Fibroblast of the conjunctiva (primary cell): ENCODE measurements at regions not wholly inside any gene's neighbourhood (a gene's known extent, or its start where the extent isn't known, plus 50 kb on each side); places are given as distances from the start of the nearest gene placed in this dataset.
"Not testable (repeated sequence)": the region's sequence is repeated elsewhere in the genome, so short reads cannot be mapped to it uniquely, and the experiment has no call there.

Experiments
- DNase-seq: peaks from one replicate; pipeline ENCODE4 v3.0.0-alpha.2; 2010; ENCODE audit warnings: low read depth

DNA sequence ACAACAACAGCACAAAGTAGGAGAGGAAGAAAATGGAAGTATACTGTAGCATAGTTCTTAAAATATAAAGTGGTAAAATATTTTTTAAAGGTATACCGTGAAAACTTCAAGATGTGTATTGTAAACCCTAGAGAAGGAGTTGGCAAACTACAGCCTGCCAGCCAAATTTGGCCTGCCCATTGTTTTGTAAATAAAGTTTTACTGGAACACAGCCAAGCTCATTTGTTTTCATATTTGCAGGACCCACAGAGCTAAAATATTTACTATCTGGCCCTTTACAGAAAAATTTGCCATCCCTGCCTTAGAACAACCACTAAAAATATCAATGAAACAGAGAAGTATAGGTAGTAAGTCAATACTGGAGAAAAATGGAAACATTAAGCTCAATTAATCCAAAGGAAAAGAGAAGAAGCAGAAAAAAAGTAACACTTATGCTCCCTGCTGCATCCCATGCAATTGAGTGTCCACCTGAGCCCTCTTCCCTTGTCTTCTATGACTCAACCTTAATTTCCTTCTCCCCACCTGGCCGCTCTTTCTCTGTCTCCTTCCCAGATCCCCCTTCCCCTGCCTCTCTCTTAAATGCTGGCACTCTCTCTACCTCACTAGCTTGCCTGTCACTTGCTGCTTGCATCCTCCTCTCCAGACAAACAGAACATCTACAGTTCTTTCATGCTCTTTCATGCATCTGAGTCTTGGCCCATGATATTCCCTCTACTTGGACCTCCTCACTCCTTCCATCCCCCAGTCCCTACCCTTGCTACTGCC lies 50.6 kb upstream of the FER start:
- no peak for DNase-seq

DNA sequence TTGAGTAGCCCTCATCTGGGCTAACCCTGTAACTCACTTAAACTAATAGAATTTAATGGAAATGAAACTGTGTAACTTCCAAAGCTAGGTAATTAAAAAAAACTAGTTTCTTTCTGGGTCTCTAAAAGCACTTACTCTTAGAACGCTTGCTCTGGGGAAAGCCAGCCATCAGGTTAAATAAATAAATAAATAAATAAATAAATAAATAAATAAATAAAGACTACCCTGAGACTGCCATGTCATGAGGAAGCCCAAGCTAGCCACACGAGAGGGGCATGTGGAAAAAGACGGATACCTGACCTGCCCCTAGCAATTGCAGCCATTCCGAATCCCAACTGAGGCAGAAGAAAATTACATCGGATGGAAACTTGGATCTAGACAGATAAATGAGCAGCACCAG lies 51.3 kb upstream of the FER start:
- DNase-seq: no peak

DNA sequence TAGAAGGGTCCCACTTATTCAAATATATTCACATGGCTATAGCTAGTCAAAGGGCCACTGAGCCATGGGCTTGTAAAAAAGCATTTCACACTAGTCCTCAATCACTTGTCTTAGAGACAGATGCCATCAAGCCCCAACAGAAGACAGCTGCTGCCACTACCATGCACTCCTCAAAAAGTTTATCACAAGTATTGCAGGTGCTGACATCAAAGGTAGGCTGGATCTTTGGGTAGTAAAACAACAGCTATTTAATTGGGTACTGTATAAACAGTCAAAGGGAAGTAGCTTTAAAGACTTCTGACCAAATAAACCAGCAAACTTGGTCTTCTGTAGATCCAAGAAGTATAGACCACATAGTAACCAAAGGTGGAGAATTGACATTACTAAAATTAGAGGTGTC lies 59.2 kb upstream of the FER start:
- no peak for DNase-seq

DNA sequence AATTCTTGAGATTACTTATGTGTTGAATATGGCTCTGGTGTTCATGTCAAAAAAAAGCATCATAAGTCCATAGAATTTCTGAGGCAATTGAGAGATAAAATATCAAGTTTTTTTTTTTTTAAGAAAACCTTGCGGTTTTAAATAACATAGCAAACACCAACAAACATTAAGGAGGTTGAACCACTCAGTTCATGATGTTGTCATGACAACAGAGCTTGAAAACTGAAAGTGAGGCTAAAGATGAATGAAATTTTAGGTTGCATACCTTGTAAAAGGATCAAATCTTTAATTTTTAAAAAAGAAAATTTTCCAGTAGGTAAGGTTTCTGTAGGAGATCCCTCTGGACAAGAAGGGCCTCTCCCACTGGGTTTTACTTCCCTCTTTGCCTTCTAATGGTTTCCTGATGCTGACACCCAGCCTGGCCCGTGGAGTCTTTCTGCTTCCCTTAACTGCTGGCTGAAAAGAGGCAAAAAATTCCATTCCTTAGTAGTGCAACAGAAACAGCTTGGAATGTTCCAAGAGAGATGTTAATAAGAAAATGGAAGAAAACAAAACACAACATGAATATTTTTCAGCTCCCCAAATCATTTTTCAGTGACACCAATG lies 60.0 kb upstream of the FER start:
- no peak for DNase-seq

DNA sequence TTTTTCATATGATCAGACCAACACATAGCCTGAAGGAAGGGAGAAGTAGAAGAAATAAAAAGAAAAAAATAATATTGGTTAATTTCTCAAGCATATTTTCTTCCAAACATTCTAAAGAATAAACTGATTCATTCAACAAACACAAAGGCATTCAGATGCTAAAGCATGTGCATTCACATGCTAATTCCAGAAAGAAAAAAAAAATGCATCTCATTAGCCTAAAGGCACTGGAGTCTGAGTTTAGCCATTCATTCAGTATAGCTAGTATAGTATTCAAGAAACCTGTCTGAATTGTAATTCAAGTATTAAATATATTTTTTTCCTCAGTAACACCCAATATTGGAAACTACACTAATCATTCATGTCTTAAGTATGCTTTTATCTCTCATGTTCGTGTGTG lies 61.0 kb upstream of the FER start:
- no peak for DNase-seq

DNA sequence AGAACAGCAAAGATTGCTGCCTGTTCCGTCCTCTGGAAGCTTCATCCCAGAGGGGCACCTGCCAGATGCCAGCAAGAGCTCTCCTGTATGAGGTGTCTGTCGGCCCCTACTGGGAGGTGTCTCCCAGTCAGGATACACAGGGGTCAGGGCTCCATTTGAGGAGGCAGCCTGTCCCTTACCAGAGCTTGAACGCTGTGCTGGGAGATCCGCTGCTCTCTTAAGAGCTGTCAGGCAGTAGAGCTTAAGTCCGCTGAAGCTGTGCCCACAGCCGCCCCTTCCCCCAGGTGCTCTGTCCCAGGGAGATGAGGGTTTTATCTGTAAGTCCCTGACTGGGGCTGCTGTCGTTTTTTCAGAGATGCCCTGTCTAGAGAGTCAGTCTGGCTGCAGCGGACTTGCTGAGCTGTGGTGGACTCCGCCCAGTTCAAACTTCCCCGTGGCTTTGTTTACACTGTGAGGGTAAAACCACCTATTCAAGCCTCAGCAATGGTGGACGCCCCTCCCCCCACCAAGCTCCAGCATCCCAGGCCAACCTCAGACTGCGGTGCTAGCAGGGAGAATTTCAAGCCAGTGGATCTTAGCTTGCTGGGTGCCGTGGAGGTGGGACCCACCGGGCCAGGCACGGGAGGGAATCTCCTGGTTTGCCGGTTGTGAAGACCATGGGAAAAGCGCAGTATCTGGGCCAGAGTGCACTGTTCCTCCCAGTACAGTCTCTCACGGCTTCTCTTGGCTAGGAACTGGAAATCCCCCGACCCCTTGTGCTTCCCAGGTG lies 62.1 kb upstream of the FER start:
- DNase-seq: not testable (repeated sequence)

DNA sequence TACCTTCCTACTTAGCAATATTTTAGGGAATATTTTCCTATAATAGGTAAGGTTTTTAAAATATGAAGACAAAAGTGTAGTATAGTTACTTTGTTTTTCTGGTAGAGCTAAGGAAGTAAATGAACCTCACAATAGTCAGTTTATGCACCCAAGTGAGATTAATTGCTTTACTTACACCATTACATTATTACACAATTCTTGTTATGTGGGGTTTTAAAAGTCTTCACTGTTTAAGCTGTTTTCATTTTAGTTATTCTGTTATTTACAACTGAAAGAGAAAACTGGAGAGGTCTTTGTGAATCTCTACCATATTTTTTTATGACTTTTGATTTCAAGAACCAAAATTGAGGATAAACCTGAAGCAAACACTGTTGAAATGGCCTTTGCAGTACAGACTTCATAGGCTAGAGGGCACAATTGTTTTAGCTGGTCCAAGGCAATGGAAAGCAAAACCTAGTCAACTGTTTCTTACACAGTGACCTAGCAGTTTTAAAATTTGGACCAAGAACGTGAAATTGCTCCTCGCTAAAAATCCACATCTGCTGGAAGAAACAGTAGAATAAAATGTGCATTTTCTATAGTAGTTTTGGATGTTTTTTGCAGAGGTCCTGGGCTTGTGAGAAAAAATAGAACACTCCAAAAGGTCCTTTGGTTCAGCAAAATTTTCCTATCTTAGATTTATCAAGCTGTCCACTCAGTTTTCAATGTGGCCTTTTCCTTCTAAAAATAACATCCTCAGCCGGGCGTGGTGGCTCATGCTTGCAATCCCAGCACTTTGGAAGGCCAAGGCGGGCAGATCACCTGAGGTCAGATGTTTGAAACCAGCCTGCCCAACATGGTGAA lies 66.4 kb upstream of the FER start:
- peak; percentile 73 for DNase-seq

DNA sequence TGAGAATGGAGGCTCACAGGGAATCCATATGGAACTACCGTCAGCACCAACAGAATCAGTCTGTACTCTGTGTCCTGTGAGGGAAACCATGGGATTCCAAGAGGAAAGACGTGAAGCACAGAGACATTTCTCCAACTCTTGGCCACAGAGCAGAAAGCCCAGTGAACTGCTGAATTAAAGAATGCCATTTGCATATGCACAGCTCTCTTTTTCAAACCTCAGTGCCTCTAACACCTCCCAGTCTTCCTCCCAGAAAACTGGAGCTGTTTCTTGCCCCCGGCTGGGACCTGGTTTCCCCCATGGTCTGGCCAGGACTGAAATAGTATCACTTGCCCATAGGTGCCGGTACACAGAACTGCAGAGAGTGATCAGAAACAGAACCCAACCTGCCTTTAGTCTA lies 69.6 kb upstream of the FER start:
- no peak for DNase-seq

DNA sequence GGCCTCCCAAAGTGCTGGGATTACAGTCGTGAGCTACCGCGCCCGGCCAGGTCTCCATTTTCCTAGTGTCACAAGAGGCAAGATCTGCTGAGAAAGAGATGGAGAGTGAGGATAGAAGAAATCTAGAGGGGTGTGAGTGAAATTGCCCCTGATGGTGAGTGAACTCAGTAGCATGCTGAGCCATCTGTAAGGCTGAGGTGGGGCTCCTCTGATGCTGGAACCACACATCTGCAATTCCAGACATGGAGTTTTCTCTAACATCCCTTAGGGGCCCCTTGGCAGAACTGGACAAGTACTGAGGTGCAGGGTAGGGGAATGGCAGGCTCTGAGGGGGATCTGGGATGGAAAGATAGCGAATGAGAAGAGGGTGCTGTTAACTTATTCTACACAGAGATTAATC lies 72.0 kb upstream of the FER start:
- DNase-seq: no peak

DNA sequence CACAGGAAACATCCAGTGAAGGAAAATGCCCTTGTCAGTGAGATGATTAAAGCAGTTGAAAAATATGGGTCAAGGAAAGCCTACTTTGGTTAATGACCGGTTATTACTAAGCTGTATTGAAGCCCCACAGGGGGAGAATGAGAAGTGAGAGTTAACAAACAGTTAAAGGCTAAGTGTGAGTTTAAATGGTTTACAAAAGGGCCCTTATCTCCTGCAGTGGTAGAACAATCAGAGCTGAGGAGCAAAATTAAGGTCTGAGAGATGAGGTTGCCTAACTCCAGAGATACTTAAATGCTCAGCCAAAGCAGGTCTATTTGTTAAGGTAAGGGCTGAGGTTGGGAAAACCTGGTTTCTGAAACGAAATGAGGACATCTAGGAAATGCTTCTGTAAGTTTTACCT lies 75.1 kb upstream of the FER start:
- no peak for DNase-seq

DNA sequence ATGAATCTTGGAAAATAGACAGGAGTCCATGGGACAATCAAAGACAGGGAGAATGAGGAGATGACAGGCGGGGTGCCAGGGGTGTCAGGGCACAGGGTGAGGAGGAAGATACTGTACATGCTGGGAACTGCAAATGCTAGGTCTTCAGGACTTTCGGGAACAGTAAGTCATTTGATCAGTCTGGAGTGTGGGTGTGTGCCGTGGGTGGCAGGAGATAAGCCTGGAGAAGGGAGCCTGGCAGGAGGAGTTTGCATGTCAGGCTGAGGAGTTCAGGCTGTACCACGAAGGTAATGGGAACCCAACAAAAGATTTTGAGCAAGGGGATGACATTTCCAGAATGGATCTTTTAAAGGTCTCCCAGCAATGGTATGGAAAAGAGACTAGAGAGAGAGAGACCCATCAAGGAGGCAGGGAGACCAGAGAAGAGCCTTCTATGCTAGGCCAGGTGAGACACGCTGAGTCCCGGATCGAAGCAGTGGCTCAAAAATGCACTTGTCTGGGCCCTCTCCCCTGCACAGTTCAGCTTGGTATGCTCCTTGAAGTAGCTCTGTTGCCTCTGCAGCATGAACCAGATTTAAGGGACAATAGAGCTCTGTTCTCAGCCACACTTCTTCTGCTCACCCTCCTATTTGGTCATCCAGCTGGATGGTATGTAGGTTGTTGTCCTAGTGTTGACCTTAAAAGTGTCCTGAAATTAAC lies 77.0 kb upstream of the FER start:
- no peak for DNase-seq

DNA sequence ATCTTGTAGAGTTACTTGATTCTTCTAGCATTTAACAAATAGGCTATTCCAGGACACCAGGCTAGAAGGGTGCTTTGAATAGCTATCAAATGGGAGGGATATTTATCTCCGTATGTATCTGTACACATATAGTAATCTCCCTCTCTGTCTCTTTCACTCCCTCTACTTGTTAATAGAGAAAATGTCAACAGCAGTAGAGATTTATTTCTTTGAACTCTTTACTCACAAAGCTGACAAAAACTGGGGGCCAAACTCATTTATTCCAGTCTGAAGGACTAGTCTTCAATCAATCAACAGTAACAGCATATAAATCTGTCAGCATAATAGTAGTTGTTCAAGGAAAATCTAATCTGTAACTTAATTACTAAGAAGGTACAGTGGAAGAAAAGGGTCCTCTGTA lies 78.2 kb upstream of the FER start:
- DNase-seq: no peak

DNA sequence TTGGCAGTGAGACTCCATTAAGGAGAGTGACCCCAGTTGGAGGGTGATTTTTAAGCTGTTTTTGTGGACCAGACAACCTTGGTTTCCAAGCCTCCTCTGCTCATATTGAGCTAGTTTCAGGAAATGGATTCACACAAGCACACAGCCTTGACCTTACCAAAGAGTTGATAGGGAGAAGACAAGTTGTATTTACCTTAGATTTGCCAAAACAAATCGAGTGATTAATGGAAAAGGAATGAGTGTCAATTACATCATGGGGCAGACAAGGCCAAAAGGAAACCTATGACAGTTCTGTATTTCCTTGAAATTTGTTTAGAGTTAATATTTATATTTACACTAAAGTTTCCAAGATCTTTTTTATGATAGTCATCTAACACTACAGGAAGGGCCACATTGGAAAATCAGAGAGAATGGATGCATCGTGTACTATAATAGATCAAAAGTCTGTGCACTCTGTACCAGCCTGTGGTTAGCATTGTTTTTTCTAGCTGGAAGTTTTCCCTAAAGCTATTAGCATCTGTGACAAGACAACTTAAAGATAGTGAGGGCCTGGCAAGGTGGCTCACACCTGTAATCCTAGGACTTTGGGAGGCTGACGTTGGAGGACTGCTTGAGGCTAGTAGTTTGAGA lies 86.0 kb upstream of the FER start:
- DNase-seq: peak; percentile 37

DNA sequence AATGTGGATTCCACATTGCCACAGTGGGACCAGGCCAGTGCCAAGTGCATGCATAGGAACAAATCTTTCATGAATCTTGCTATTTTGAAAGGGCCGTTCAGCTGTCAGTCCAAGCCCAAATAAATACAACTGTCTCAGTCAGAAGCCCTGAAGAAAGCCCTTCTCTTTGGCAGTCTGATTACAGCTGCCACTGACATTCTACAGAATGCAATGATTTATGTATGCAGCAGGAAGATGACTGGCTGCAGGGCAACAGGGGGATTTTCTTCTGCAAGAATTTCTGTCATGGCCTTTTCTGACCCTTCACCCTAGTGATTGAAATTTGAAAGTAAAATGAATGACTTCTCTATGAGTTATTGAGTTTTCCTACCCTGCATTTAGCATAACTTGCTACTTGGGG lies 86.7 kb upstream of the FER start:
- no peak for DNase-seq

DNA sequence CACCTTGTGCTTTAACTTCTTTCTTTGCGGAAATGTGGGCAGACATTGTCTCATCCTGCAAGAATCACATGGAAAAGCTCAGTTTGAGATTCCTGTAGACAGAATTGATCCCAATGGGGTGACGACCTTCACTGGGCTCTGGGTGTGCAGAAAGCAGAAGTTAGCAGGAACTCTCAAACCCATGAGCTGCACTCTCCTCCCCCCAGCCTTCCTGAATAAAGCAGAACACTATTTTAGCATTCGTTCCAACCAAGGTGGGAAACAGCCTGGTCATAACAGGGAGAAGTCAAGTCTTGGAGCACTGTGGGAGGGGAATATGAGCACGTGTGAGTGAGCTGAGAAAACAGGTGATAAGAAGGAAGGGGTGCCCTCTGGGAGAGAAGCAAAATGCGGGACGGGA lies 87.4 kb upstream of the FER start:
- no peak for DNase-seq

DNA sequence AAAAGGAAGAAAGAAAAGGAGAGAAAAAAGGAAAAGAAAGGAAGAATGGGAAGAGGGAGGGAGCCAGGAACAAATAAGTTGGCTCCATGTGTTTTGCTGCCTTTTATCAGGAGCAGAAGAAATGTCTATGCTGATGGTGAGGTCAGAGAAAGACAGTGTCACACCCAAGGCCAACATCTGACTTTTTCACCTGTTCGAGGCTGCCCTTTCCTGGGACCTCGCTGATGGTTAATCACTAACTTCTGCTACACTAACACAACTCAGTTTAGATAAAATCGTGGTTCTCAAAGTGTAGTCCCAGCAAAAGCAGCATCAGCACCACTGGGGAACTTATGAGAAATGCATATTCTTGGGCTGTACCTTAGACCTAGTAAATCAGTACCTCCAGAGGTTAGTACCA lies 88.2 kb upstream of the FER start:
- no peak for DNase-seq

DNA sequence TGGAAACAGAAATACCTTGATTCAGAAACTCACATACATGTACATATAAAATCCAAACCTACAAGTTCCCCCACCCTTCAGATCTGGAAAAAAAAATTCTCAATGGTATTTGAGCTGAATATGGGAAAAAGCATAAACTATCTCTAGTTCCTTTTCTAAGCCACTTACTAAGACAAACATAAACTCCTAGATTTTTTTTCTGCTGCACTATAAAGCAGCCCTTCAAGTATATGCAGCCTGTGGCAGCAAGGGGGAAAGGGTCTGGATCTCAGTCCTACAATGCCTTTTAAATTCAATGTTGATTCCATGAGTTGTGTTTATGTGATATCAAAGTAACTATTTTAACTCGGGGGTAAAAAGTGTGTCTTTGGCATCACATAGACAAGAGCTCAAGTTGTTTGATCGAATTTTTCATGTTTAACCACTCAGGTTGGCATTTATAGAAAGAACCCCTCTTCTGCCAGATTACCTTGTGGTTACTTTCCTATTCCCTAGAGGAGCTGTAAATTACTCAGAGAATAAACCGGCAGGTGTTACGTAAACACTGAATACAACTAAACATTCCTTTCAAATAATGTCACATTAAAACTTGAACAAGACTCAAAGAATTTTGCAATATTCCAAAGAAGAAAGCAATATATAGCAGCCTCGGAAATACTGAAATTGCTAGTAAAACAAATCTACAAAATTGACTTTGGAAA lies 91.8 kb upstream of the FER start:
- peak; percentile 18 for DNase-seq

DNA sequence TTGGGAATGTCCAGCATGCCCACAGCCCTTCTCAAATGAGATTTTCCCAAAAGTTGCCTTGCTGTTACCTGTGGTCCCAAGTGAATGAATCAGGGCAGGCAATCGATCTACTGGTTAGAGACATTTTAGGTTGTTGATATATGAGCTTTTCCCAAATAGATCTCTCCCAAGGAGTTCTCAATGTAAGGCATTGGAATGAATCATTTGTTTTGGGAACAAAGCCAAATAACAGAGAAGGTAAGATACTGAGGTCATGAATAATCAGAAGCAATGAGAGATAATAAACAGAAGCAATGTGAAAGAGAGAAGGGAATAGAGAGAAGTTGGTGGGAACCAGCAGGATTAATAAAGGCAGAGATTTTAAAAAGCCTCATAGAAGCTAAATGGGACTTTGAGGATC lies 93.6 kb upstream of the FER start:
- no peak for DNase-seq

DNA sequence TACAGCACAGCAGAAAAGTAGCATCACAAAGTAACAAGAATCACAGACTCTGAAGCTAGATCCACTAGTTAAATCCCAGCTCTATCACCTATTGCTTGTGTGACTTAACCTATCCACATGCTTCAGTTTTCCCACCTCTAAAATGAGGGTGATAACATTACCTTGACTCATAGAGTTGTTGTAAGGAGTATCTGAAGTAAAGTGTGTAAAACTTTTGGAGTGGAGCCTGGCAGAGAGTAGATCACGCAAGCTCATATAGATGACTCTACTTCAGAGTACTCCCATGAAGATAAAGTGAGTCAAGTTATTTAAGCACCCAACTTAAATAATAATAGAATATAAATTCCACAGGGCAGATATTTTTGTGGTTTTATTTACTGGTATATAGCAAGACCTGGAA lies 94.5 kb upstream of the FER start:
- DNase-seq: no peak

DNA sequence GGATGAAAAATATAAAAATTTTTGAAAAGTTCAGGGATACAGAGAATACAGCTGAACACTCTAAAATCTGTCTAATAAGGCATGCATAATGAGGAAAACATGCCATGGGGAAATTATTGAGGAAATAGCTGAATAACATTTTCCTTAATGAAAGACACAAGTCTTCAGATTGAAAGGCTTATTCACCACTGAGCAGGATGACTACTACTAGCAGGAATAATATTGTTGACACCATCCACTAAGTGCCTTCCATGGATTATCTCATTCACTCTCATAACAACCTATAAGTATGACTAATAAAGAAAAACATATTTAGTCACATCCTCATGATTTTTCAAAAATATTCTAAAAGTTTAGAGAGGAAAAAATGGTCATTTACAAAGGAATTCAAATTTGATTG lies 96.7 kb upstream of the FER start:
- no peak for DNase-seq

DNA sequence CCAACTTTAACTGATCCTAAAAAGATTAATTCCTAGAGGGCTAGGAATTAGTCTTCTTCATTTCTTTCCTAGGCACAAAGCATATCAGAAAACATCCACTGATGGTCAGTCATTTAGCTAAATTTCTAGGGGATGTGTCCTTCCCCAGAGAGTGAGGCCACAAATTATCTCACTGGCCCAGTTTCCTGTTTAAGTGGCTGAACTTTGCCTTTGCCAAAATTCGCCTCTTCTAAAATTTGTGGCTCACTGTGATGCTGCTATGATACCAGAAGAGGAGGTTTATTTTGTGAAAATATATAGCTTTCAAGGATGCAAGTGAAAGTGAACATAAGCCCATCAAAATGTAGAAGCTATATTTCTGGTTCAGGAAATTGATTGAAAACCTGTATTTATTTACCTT lies 98.1 kb upstream of the FER start:
- no peak for DNase-seq
